ENCODE measurements at regions not wholly inside any gene's neighbourhood (a gene's known extent, or its start where the extent isn't known, plus 50 kb on each side); places are given as distances from the start of the nearest gene placed in this dataset.
"Not testable (repeated sequence)": the region's sequence is repeated elsewhere in the genome, so short reads cannot be mapped to it uniquely, and the experiment has no call there.

- POLR2A ChIA-PET: no interaction called here
- CTCF ChIA-PET: interaction anchor here (0.5 kb wide), 1 partner anchor 77 kb away, joined by 5 read pairs; no protein-coding TSS in a partner anchor
Measured at GRCh38 chr3:53401154-53401553, 53.8 kb upstream of the DCP1A start.

GRCh38 chr3:53402326-53402725 is 55.0 kb upstream of the DCP1A start:
- ChIA-PET POLR2A (interaction anchor here (0.5 kb wide), 1 partner anchor 59 kb away, joined by 4 read pairs; no protein-coding TSS in a partner anchor), CTCF (no interaction called here)

- ChIA-PET POLR2A (no interaction called here), CTCF (no interaction called here)
Measured at GRCh38 chr3:53411371-53411770, 64.0 kb upstream of the DCP1A start.

GRCh38 chr3:53412953-53413352 is 65.6 kb upstream of the DCP1A start:
- ChIA-PET POLR2A (no interaction called here), CTCF (no interaction called here)

GRCh38 chr3:53416530-53416929 is 69.2 kb upstream of the DCP1A start:
- POLR2A ChIA-PET: no interaction called here
- CTCF ChIA-PET: no interaction called here

GRCh38 chr3:53420831-53421230 is 73.5 kb upstream of the DCP1A start:
- POLR2A ChIA-PET: no interaction called here

GRCh38 chr3:53422954-53423698 is 71.3 kb upstream of the CACNA1D start:
- ChIA-PET POLR2A (no interaction called here), CTCF (no interaction called here)

More at GRCh38 chr3:53420831-53421230, 73.5 kb upstream of the DCP1A start:
- CTCF ChIA-PET: no interaction called here

- CTCF ChIA-PET: no interaction called here
- POLR2A ChIA-PET: no interaction called here
Measured at GRCh38 chr3:53425936-53426335, 68.5 kb upstream of the CACNA1D start.

GRCh38 chr3:53426918-53427317 is 67.5 kb upstream of the CACNA1D start:
- CTCF ChIA-PET: no interaction called here

GRCh38 chr3:53436828-53437227 is 57.6 kb upstream of the CACNA1D start:
- CTCF ChIA-PET: no interaction called here
- POLR2A ChIA-PET: no interaction called here

More at GRCh38 chr3:53426918-53427317, 67.5 kb upstream of the CACNA1D start:
- POLR2A ChIA-PET: no interaction called here

- POLR2A ChIA-PET, CTCF ChIA-PET: not testable (repeated sequence)
Measured at GRCh38 chr3:53442863-53443262, 51.5 kb upstream of the CACNA1D start.
